ENCODE measurements at regions not wholly inside any gene's neighbourhood (a gene's known extent, or its start where the extent isn't known, plus 50 kb on each side); places are given as distances from the start of the nearest gene placed in this dataset.

DNA sequence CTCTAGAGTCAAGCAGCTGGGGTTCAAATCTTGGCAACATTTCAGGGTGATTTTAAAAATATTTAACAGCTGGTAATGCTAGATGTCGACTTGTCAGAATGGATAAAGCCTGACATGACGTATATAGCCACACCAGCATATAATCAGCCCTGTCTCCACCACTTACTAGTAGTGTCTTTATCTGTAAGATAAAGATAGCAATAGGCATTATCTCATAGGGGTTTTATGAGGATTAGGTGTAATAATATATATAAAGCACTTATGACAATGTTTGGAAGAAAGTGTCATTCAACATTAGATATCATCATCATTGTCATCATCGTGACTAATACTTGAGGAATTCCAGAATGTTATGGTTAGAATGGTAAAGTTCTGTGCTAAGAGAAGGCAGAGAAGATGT is 369.0 kb upstream of the CWC22 start:
- in situ Hi-C loops (cut with MboI; ENCODE audit: low sequenced_read_pairs) = no loop called here

GRCh38 chr2:180374502-180375281 is 367.6 kb upstream of the CWC22 start:
- in situ Hi-C loops (cut with MboI; ENCODE audit: low sequenced_read_pairs) = no loop called here

GRCh38 chr2:180370511-180371205 is 363.6 kb upstream of the CWC22 start:
- in situ Hi-C loops (cut with MboI; ENCODE audit: low sequenced_read_pairs) = no loop called here

GRCh38 chr2:180368881-180369280 is 361.8 kb upstream of the CWC22 start:
- in situ Hi-C loops (cut with MboI; ENCODE audit: low sequenced_read_pairs) = no loop called here

- in situ Hi-C loops (cut with MboI; ENCODE audit: low sequenced_read_pairs) = no loop called here
These were observed 360.7 kb upstream of the CWC22 start for GRCh38 chr2:180367815-180368214.

- in situ Hi-C loops (cut with MboI; ENCODE audit: low sequenced_read_pairs) = no loop called here
These were observed 359.4 kb upstream of the CWC22 start for GRCh38 chr2:180366481-180366880.

DNA sequence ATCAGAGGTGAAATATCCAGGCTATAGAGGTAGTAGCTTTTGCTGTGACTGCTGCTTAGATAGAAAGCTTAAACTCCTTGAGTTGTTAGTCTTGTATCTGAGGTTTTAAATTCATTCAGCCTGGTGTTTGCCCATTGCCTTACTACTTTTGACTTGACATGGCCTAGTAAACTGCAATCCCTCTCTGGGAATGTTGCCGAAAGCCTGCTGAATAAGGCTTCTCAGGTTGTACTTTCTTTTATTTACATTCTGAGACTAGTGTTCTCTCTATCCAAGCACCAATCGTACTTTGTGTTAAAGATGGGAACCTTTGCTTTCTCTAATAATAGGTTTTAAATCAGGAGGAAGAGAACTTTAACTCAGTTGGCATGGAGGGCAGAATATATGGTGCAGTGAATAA is 357.6 kb upstream of the CWC22 start:
- in situ Hi-C loops (cut with MboI; ENCODE audit: low sequenced_read_pairs) = no loop called here

- in situ Hi-C loops (cut with MboI; ENCODE audit: low sequenced_read_pairs) = no loop called here
These were observed 353.2 kb upstream of the CWC22 start for GRCh38 chr2:180360283-180360618.

DNA sequence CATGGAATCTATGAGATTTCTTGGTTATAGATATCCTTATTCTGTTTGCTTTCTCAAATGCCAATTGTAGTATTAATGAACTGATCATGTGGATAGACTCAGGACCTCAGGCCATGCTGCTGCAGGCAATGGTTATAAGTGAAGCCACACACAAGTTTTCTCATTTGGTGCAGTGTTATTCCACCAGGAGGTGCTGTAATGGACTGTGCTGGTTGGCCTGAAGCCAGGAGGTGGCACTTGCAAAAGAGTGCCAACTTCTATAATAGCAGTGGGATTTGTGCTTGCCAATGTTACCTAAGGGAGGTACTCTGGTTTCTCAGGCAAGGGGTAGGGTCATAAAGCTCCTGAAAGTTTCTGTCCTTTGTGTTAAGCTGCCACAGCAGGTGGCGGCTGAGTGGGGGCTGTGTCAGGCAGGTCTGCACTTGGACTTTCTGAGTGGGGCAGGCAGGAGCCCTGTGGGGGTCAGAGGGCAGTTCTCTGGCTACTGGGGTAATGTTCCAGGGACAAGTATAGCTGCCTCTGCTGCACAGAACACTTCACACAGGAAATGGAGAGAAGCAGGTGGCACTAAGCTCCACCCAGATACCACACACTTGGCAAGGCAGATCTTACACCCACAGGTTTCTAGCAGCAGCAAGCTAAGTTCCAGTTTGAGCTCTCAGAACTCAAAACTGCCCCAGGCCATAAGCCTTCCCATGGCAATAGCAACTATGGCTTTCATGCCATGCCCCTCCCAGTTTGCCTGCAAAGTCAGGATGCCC is 352.6 kb upstream of the CWC22 start:
- in situ Hi-C loops (cut with MboI; ENCODE audit: low sequenced_read_pairs) = no loop called here

DNA sequence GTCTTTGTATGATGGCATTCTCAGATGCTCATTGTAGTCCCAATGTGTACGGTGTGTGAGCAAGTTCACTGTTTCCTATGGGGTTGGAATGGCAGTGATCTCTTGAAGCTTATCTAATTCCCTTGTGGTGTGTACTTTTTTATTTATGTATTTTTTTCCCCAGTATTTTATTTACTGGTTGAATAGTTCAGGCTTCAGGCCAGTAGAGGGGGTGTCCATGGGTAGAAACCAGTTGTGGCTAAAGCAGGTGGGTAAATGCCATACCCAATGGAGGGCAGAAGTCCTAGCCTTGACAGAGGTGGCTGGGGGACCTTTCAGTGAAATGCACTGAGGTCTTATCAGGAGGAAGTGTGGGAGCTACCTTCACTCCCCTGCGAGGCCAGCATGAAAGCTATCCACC is 351.4 kb upstream of the CWC22 start:
- in situ Hi-C loops (cut with MboI; ENCODE audit: low sequenced_read_pairs) = no loop called here

- in situ Hi-C loops (cut with MboI; ENCODE audit: low sequenced_read_pairs) = no loop called here
These were observed 349.6 kb upstream of the CWC22 start for GRCh38 chr2:180356676-180357075.

- in situ Hi-C loops (cut with MboI; ENCODE audit: low sequenced_read_pairs) = no loop called here
These were observed 345.5 kb upstream of the CWC22 start for GRCh38 chr2:180352620-180353019.

DNA sequence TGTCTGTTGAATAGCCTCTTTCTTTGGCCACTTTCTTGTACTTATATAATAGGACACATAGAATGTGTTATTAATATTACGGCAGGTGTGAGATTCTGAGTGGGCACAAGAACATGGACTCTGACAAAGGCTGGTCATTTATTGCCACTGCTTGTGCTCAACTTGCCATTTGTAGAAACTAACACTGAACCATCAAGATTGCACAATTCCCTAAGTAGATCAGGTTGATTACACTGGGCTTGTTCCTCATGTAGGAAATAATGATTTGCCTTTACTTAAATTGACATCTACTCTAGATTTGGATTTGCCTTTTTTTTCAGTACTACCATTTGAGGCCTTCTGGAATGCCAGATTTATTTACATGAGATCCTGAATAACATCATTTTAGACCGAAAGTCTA is 342.7 kb upstream of the CWC22 start:
- in situ Hi-C loops (cut with MboI; ENCODE audit: low sequenced_read_pairs) = no loop called here

GRCh38 chr2:180343528-180344345 is 336.6 kb upstream of the CWC22 start:
- in situ Hi-C loops (cut with MboI; ENCODE audit: low sequenced_read_pairs) = no loop called here

DNA sequence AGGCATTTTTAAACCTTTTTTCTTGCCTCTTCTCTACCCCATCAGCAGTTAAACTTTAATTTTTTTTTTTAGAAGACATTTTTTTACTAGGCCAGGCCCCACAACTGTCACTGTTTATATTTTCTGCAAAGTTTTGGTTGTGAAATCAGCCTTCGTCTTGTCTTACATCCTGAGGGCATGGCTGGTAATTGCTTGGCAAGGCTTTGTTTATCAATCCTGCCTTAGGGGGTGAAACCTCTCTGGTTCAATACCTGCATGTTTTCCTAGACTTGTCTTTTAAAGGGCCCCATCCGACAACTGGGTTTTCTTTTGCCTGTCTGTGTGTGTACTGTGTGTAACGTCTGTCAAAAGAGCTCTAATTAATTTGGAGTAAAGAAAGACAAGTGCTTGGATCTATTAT is 330.0 kb upstream of the CWC22 start:
- in situ Hi-C loops (cut with MboI; ENCODE audit: low sequenced_read_pairs) = no loop called here

DNA sequence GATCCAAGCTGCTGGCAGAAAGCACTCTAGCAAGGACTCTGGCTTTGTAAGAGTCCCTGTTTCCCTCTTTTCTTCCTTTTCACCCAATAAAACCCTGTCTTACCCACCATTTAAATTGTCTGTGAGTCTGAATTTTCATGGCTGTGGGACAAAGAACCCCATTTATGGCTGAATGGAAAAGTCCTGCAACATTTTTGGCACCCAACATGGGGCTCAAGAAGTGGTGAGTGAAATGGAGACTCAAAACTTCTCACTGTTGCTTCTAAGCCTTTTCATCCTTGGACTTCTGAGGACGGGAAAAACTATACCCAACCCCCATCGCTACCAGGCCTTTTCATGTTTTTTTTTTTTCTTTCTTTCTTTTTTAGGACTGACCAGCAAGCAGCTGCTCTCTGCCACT is 329.5 kb upstream of the CWC22 start:
- in situ Hi-C loops (cut with MboI; ENCODE audit: low sequenced_read_pairs) = no loop called here

GRCh38 chr2:180334514-180334913 is 327.4 kb upstream of the CWC22 start:
- in situ Hi-C loops (cut with MboI; ENCODE audit: low sequenced_read_pairs) = no loop called here

- in situ Hi-C loops (cut with MboI; ENCODE audit: low sequenced_read_pairs) = no loop called here
These were observed 321.8 kb upstream of the CWC22 start for GRCh38 chr2:180328795-180329422.

GRCh38 chr2:180327185-180327584 is 320.1 kb upstream of the CWC22 start:
- in situ Hi-C loops (cut with MboI; ENCODE audit: low sequenced_read_pairs) = no loop called here

GRCh38 chr2:180325416-180326120 is 318.5 kb upstream of the CWC22 start:
- in situ Hi-C loops (cut with MboI; ENCODE audit: low sequenced_read_pairs) = no loop called here
